Mucosa of rectum (tissue), 2 donors: ENCODE measurements at regions not wholly inside any gene's neighbourhood (a gene's known extent, or its start where the extent isn't known, plus 50 kb on each side); places are given as distances from the start of the nearest gene placed in this dataset.

ENCODE experiments used
- H3K27ac ChIP-seq, 2 donors: one replicate each; pipeline ENCODE4 v1.7.0; 2013; ENCODE audit warnings: inconsistent platforms in 2 of 2, low read depth in 2 of 2, low read length in 2 of 2
- H3K27me3 ChIP-seq, 2 donors: one replicate each; pipeline ENCODE4 v1.7.0; 2013; ENCODE audit warnings: low read length in 2 of 2; ENCODE audit not compliant: control insufficient read depth in 2 of 2, insufficient read depth in 2 of 2
- H3K36me3 ChIP-seq, 2 donors: one replicate each; pipeline ENCODE4 v1.7.0; 2013; ENCODE audit warnings: low read length in 2 of 2; ENCODE audit not compliant: control insufficient read depth in 2 of 2, insufficient read depth in 2 of 2
- H3K4me1 ChIP-seq, 2 donors: one replicate each; pipeline ENCODE4 v1.7.0; 2013; ENCODE audit warnings: low read length in 2 of 2, mild to moderate bottlenecking in 1 of 2; ENCODE audit not compliant: control insufficient read depth in 2 of 2, insufficient read depth in 2 of 2
- H3K4me3 ChIP-seq, 2 donors: one replicate each; pipeline ENCODE4 v1.7.0; 2013; ENCODE audit warnings: low read length in 2 of 2
- H3K9ac ChIP-seq, 2 donors: one replicate each; pipeline ENCODE4 v1.7.0; 2013; ENCODE audit warnings: low read length in 2 of 2, low read depth in 1 of 2, mild to moderate bottlenecking in 1 of 2
- H3K9me3 ChIP-seq, 2 donors: one replicate each; pipeline ENCODE4 v1.7.0; 2013; ENCODE audit warnings: low read length in 2 of 2; ENCODE audit not compliant: control insufficient read depth in 2 of 2
- donor health status: healthy.
- donor health status: Normal muscosa, but diverticular disease.

DNA sequence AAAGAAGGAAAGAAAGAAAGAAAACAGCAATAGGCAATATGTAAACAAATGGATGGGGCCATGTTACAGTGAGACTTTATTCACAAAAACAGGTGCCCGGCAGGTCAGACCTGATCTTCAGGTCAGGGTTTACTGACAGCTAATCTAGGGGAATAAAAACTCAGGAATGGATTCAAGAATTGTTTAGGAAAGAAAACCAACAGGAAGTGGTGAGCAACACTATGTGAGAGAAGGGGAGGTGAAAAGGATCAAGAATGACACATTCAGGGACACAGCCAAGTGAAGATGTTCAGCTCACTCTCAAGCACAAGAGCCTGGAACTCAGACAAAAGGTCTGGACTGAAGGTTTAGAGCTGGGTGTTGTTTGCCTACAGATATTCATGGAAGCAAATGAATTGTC lies 244.5 kb downstream of the EFNB2 start:
- no peaks in the 10 kb centered on the region for H3K4me1 ChIP-seq
- H3K9me3 ChIP-seq: no peaks in the 10 kb centered on the region
- no peak overlapping the region for H3K27ac ChIP-seq
- H3K9ac ChIP-seq: no peak overlapping the region
- H3K36me3 ChIP-seq: no peaks in the 10 kb centered on the region
- no peak overlapping the region for H3K4me3 ChIP-seq
- no peaks in the 10 kb centered on the region for H3K27me3 ChIP-seq

GRCh38 chr13:106287351-106287750 lies 248.1 kb downstream of the EFNB2 start:
- Histone ChIP-seq H3K27ac (no peak overlapping the region), H3K4me1 (no peaks in the 10 kb centered on the region), H3K9me3 (no peaks in the 10 kb centered on the region), H3K9ac (no peak overlapping the region), H3K36me3 (no peaks in the 10 kb centered on the region), H3K27me3 (no peaks in the 10 kb centered on the region), H3K4me3 (no peak overlapping the region)

GRCh38 chr13:106286811-106287210 lies 248.7 kb downstream of the EFNB2 start:
- no peak overlapping the region for H3K4me3 ChIP-seq

GRCh38 chr13:106284358-106284757 lies 251.1 kb downstream of the EFNB2 start:
- no peaks in the 10 kb centered on the region for H3K9me3 ChIP-seq
- no peak overlapping the region for H3K4me3 ChIP-seq
- no peaks in the 10 kb centered on the region for H3K36me3 ChIP-seq
- H3K4me1 ChIP-seq: no peaks in the 10 kb centered on the region
- H3K9ac ChIP-seq: no peak overlapping the region
- no peaks in the 10 kb centered on the region for H3K27me3 ChIP-seq
- no peak overlapping the region for H3K27ac ChIP-seq

More at GRCh38 chr13:106286811-106287210, 248.7 kb downstream of the EFNB2 start:
- no peak overlapping the region for H3K27ac ChIP-seq
- H3K9me3 ChIP-seq: no peaks in the 10 kb centered on the region
- H3K9ac ChIP-seq: no peak overlapping the region
- no peaks in the 10 kb centered on the region for H3K4me1 ChIP-seq
- H3K27me3 ChIP-seq: no peaks in the 10 kb centered on the region
- H3K36me3 ChIP-seq: no peaks in the 10 kb centered on the region

GRCh38 chr13:106281426-106281825 lies 254.0 kb downstream of the EFNB2 start:
- H3K9ac ChIP-seq: no peak overlapping the region
- H3K4me3 ChIP-seq: no peak overlapping the region
- H3K4me1 ChIP-seq: no peaks in the 10 kb centered on the region
- no peaks in the 10 kb centered on the region for H3K27me3 ChIP-seq
- H3K9me3 ChIP-seq: no peaks in the 10 kb centered on the region
- no peak overlapping the region for H3K27ac ChIP-seq
- no peaks in the 10 kb centered on the region for H3K36me3 ChIP-seq

DNA sequence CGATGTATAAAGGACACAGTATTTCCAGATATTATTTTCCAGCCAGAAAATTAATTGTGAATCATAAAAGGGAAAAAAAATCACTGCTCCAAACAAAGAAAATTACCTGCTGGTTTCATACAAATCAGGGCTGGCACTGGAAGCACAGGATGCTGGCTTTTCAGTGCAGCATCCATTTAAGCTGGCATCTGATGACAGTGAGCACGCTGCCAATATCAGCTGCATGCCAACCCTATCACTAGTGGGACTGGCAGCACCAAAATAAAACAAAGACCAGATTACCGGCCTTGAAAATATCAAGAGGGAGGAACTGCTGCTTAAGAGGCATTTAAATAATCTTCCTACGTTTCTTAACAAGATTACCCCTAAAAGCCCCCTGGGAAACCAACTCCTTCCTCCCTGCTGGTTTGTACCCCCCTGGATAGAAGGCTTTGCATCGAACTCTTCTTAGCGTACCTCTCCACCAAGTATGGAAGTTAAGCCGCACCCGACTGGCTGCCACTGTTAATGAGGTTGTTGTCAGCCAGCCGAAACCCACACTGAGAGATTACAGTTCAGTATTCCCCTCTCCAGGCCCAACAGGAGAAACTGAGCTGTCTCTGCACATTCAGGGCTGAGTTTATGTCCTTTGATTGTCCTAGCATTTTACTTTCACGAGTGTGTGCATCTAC lies 257.8 kb downstream of the EFNB2 start:
- Histone ChIP-seq H3K4me3 (no peak overlapping the region), H3K27ac (no peak overlapping the region), H3K36me3 (no peaks in the 10 kb centered on the region), H3K9ac (no peak overlapping the region), H3K9me3 (no peaks in the 10 kb centered on the region), H3K27me3 (no peaks in the 10 kb centered on the region), H3K4me1 (no peaks in the 10 kb centered on the region)

DNA sequence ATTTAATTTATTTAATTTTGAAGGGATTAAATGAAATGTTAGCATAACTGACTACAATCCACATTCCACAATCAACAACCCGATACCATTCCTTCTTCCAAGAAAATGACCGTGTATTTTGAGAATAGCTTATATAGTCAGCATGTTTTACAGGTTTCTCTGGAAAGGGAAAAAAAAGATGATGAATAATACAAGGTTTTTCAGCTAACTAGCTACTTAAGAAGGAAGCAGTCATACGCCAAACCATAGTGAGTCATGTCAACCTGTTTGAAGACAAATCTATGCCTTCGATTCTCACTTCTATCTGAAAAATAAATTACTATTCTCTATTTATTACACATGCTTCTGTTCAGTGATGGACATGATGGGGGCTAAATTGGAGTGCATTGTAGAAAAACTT lies 258.6 kb downstream of the EFNB2 start:
- H3K36me3 ChIP-seq: no peaks in the 10 kb centered on the region
- H3K4me1 ChIP-seq: no peaks in the 10 kb centered on the region
- no peaks in the 10 kb centered on the region for H3K27me3 ChIP-seq
- H3K4me3 ChIP-seq: no peak overlapping the region
- H3K9me3 ChIP-seq: no peaks in the 10 kb centered on the region
- H3K27ac ChIP-seq: no peak overlapping the region
- no peak overlapping the region for H3K9ac ChIP-seq

DNA sequence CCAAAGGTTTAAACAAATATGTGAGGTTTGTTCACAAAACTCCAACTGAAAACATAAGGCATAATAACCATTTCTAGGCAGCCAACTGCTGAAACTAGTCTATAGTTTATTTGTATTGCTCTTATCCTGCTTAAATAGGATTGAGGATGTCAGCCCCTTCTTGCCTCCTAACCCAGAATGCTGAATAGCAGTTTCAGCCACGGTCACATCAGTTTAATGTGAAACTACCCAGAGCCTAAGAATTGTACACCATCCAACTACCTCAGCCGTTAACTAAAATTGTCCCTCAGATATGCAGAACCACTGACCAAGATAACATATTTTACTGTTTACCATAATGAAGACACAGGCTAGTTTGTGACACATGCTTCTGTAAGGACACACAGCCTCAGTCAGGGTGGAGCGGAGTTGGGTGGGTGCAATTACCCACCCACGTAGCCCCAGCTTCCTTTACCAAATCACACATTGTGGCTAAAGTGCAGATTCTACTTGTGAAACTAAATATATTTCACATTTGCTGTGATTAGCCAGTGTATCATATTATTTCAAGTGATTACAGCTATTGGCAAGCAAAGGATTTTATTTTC lies 259.9 kb downstream of the EFNB2 start:
- no peaks in the 10 kb centered on the region for H3K36me3 ChIP-seq
- no peak overlapping the region for H3K4me3 ChIP-seq
- H3K27ac ChIP-seq: no peak overlapping the region
- H3K9me3 ChIP-seq: no peaks in the 10 kb centered on the region
- no peaks in the 10 kb centered on the region for H3K27me3 ChIP-seq
- H3K4me1 ChIP-seq: no peaks in the 10 kb centered on the region
- no peak overlapping the region for H3K9ac ChIP-seq

DNA sequence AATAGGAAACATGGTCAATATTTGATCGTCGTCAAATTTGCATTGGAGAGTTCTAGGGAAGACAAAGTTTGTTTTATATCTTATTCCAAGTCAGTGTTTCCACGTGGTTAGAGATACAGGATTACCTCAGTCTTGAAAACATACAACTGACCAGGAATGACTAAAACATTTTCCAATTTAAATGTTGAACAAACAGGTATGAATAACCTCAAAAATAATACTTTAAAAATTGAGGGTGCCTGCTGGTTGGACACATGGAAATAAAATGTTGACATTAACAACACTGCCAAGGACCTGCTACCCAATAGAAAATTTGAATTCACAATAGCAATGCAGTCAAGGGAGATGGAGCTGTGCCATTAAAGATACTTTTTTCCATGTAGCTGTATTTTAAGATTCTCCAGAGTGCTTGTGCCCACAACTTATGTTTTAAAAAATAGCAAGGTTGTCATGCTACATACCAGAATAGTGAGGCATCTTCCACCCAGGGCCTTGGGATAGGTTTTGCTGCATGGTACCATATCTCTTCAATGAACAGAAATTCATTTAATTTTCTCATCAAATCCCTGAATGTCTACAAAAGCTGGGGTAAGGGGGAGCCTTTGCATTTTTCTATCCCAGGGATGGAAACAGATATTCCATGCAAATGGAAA lies 260.8 kb downstream of the EFNB2 start:
- no peak overlapping the region for H3K9ac ChIP-seq
- H3K27ac ChIP-seq: no peak overlapping the region
- no peaks in the 10 kb centered on the region for H3K9me3 ChIP-seq
- no peaks in the 10 kb centered on the region for H3K4me1 ChIP-seq
- no peak overlapping the region for H3K4me3 ChIP-seq
- H3K36me3 ChIP-seq: no peaks in the 10 kb centered on the region
- H3K27me3 ChIP-seq: no peaks in the 10 kb centered on the region

DNA sequence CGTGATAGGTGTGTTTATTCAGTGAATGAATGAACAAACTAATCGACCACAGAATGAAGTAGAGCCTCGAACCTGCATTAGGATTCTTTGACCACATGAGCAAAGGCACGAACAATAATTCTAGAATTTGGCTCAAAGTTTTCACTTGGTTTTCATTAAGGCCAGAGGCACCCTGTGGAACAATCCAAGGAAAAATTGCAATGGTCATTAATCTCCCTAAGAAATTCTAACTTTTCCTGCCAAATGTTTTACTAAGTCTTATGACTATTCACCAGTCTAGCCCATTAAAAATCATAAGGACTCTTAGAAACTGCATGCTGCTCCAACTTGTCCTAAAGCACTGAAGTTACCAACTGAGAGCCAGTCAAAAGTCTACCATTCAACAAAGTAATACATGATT lies 271.7 kb downstream of the EFNB2 start:
- Histone ChIP-seq H3K27ac (no peak overlapping the region), H3K9ac (no peak overlapping the region)

More for the DNA sequence above, 271.7 kb downstream of the EFNB2 start:
- H3K4me3 ChIP-seq: no peak overlapping the region
- no peaks in the 10 kb centered on the region for H3K36me3 ChIP-seq
- no peaks in the 10 kb centered on the region for H3K27me3 ChIP-seq
- H3K4me1 ChIP-seq: no peaks in the 10 kb centered on the region
- peaks cover 0 to 2% of the 10 kb centered on the region in 2 donors for H3K9me3 ChIP-seq
